ENCODE measurements at regions not wholly inside any gene's neighbourhood (a gene's known extent, or its start where the extent isn't known, plus 50 kb on each side); places are given as distances from the start of the nearest gene placed in this dataset.
"Not testable (repeated sequence)": the region's sequence is repeated elsewhere in the genome, so short reads cannot be mapped to it uniquely, and the experiment has no call there.

GRCh38 chr16:31581065-31581464 lies 53.4 kb downstream of the AHSP start:
- not testable (repeated sequence) for H3K27me3 ChIP-seq (ENCODE audit: control insufficient read depth, insufficient read depth, low read length, poor library complexity, severe bottlenecking); H3K4me3 ChIP-seq (ENCODE audit: insufficient read depth, low read depth, low read length); H3K36me3 ChIP-seq (ENCODE audit: control insufficient read depth, insufficient read depth, low read length); H3K27ac ChIP-seq (ENCODE audit: insufficient read depth, low read depth, low read length, poor library complexity, severe bottlenecking); H3K9me3 ChIP-seq (ENCODE audit: control insufficient read depth, low read length); H3K4me1 ChIP-seq (ENCODE audit: control insufficient read depth, insufficient read depth, low read length)
- 58 to 69% methylated on average over 2 of the region's 2 CpGs for WGBS, 2 experiments

GRCh38 chr16:31601737-31602384 lies 74.2 kb downstream of the AHSP start:
- 81 to 90% methylated on average over 9 of the region's 9 CpGs for WGBS, 2 experiments
- not testable (repeated sequence) for H3K9me3 ChIP-seq (ENCODE audit: control insufficient read depth, low read length); H3K4me3 ChIP-seq (ENCODE audit: insufficient read depth, low read depth, low read length); H3K27me3 ChIP-seq (ENCODE audit: control insufficient read depth, insufficient read depth, low read length, poor library complexity, severe bottlenecking); H3K4me1 ChIP-seq (ENCODE audit: control insufficient read depth, insufficient read depth, low read length); H3K27ac ChIP-seq (ENCODE audit: insufficient read depth, low read depth, low read length, poor library complexity, severe bottlenecking); H3K36me3 ChIP-seq (ENCODE audit: control insufficient read depth, insufficient read depth, low read length)

GRCh38 chr16:31618130-31618529 lies 90.4 kb downstream of the AHSP start:
- Histone ChIP-seq H3K36me3 (ENCODE audit: control insufficient read depth, insufficient read depth, low read length) (no peaks in the 10 kb centered on the region), H3K4me3 (ENCODE audit: insufficient read depth, low read depth, low read length) (no peak overlapping the region)

GRCh38 chr16:31636433-31636832 lies 108.7 kb downstream of the AHSP start:
- no peaks in the 10 kb centered on the region for H3K27me3 ChIP-seq (ENCODE audit: control insufficient read depth, insufficient read depth, low read length, poor library complexity, severe bottlenecking)
- 78 to 85% methylated on average over 7 of the region's 7 CpGs for WGBS, 2 experiments
- H3K4me3 ChIP-seq (ENCODE audit: insufficient read depth, low read depth, low read length), result no peak overlapping the region
- H3K4me1 ChIP-seq (ENCODE audit: control insufficient read depth, insufficient read depth, low read length), result no peaks in the 10 kb centered on the region
- H3K9me3 ChIP-seq (ENCODE audit: control insufficient read depth, low read length), result peaks cover 18% of the 10 kb centered on the region
- no peaks in the 10 kb centered on the region for H3K36me3 ChIP-seq (ENCODE audit: control insufficient read depth, insufficient read depth, low read length)
- no peak overlapping the region for H3K27ac ChIP-seq (ENCODE audit: insufficient read depth, low read depth, low read length, poor library complexity, severe bottlenecking)

More at GRCh38 chr16:31618130-31618529, 90.4 kb downstream of the AHSP start:
- Histone ChIP-seq H3K27ac (ENCODE audit: insufficient read depth, low read depth, low read length, poor library complexity, severe bottlenecking) (no peak overlapping the region), H3K27me3 (ENCODE audit: control insufficient read depth, insufficient read depth, low read length, poor library complexity, severe bottlenecking) (no peaks in the 10 kb centered on the region), H3K4me1 (ENCODE audit: control insufficient read depth, insufficient read depth, low read length) (no peaks in the 10 kb centered on the region), H3K9me3 (ENCODE audit: control insufficient read depth, low read length) (peaks cover 5% of the 10 kb centered on the region)

- Histone ChIP-seq H3K4me3 (ENCODE audit: insufficient read depth, low read depth, low read length) (no peak overlapping the region), H3K4me1 (ENCODE audit: control insufficient read depth, insufficient read depth, low read length) (no peaks in the 10 kb centered on the region), H3K27ac (ENCODE audit: insufficient read depth, low read depth, low read length, poor library complexity, severe bottlenecking) (no peak overlapping the region), H3K9me3 (ENCODE audit: control insufficient read depth, low read length) (peaks cover 24% of the 10 kb centered on the region), H3K27me3 (ENCODE audit: control insufficient read depth, insufficient read depth, low read length, poor library complexity, severe bottlenecking) (no peaks in the 10 kb centered on the region), H3K36me3 (ENCODE audit: control insufficient read depth, insufficient read depth, low read length) (no peaks in the 10 kb centered on the region)
- 69 to 81% methylated on average over 3 to 4 of the region's 4 CpGs for WGBS, 2 experiments
Measured at GRCh38 chr16:31641279-31641678, 113.6 kb downstream of the AHSP start.

- not testable (repeated sequence) for H3K27ac ChIP-seq (ENCODE audit: insufficient read depth, low read depth, low read length, poor library complexity, severe bottlenecking); H3K4me3 ChIP-seq (ENCODE audit: insufficient read depth, low read depth, low read length); H3K27me3 ChIP-seq (ENCODE audit: control insufficient read depth, insufficient read depth, low read length, poor library complexity, severe bottlenecking); H3K4me1 ChIP-seq (ENCODE audit: control insufficient read depth, insufficient read depth, low read length); H3K36me3 ChIP-seq (ENCODE audit: control insufficient read depth, insufficient read depth, low read length); H3K9me3 ChIP-seq (ENCODE audit: control insufficient read depth, low read length)
- 69 to 85% methylated on average over 4 of the region's 4 CpGs for WGBS, 2 experiments
Measured at GRCh38 chr16:31655674-31656073, 128.0 kb downstream of the AHSP start.

GRCh38 chr16:31664683-31665482 lies 137.2 kb downstream of the AHSP start:
- 49 to 55% methylated on average over 3 of the region's 3 CpGs for WGBS, 2 experiments
- Histone ChIP-seq H3K27ac (ENCODE audit: insufficient read depth, low read depth, low read length, poor library complexity, severe bottlenecking) (no peak overlapping the region), H3K9me3 (ENCODE audit: control insufficient read depth, low read length) (peaks cover 4% of the 10 kb centered on the region), H3K36me3 (ENCODE audit: control insufficient read depth, insufficient read depth, low read length) (no peaks in the 10 kb centered on the region), H3K27me3 (ENCODE audit: control insufficient read depth, insufficient read depth, low read length, poor library complexity, severe bottlenecking) (no peaks in the 10 kb centered on the region), H3K4me3 (ENCODE audit: insufficient read depth, low read depth, low read length) (no peak overlapping the region), H3K4me1 (ENCODE audit: control insufficient read depth, insufficient read depth, low read length) (no peaks in the 10 kb centered on the region)

- Histone ChIP-seq H3K4me3 (ENCODE audit: insufficient read depth, low read depth, low read length) (no peak overlapping the region), H3K4me1 (ENCODE audit: control insufficient read depth, insufficient read depth, low read length) (no peaks in the 10 kb centered on the region)
- WGBS, 2 experiments, result 86% methylated on average over 1 of the region's 1 CpG; no CpG with 5 or more reads in 1 of the 2 experiments
Measured at GRCh38 chr16:31674686-31675085, 147.0 kb downstream of the AHSP start.

GRCh38 chr16:31676731-31677130 lies 149.0 kb downstream of the AHSP start:
- no peaks in the 10 kb centered on the region for H3K4me1 ChIP-seq (ENCODE audit: control insufficient read depth, insufficient read depth, low read length)
- H3K4me3 ChIP-seq (ENCODE audit: insufficient read depth, low read depth, low read length), result no peak overlapping the region
- no peaks in the 10 kb centered on the region for H3K27me3 ChIP-seq (ENCODE audit: control insufficient read depth, insufficient read depth, low read length, poor library complexity, severe bottlenecking)
- H3K36me3 ChIP-seq (ENCODE audit: control insufficient read depth, insufficient read depth, low read length), result no peaks in the 10 kb centered on the region
- no peak overlapping the region for H3K27ac ChIP-seq (ENCODE audit: insufficient read depth, low read depth, low read length, poor library complexity, severe bottlenecking)
- H3K9me3 ChIP-seq (ENCODE audit: control insufficient read depth, low read length), result peaks cover 2% of the 10 kb centered on the region

More at GRCh38 chr16:31674686-31675085, 147.0 kb downstream of the AHSP start:
- Histone ChIP-seq H3K9me3 (ENCODE audit: control insufficient read depth, low read length) (peaks cover 2% of the 10 kb centered on the region), H3K27me3 (ENCODE audit: control insufficient read depth, insufficient read depth, low read length, poor library complexity, severe bottlenecking) (no peaks in the 10 kb centered on the region), H3K36me3 (ENCODE audit: control insufficient read depth, insufficient read depth, low read length) (no peaks in the 10 kb centered on the region), H3K27ac (ENCODE audit: insufficient read depth, low read depth, low read length, poor library complexity, severe bottlenecking) (no peak overlapping the region)

GRCh38 chr16:31678649-31679325 lies 151.1 kb downstream of the AHSP start:
- no peaks in the 10 kb centered on the region for H3K27me3 ChIP-seq (ENCODE audit: control insufficient read depth, insufficient read depth, low read length, poor library complexity, severe bottlenecking)
- H3K9me3 ChIP-seq (ENCODE audit: control insufficient read depth, low read length), result peaks cover 2% of the 10 kb centered on the region
- no peaks in the 10 kb centered on the region for H3K4me1 ChIP-seq (ENCODE audit: control insufficient read depth, insufficient read depth, low read length)
- 85 to 88% methylated on average over 7 of the region's 7 CpGs for WGBS, 2 experiments
- no peak overlapping the region for H3K27ac ChIP-seq (ENCODE audit: insufficient read depth, low read depth, low read length, poor library complexity, severe bottlenecking)
- H3K36me3 ChIP-seq (ENCODE audit: control insufficient read depth, insufficient read depth, low read length), result no peaks in the 10 kb centered on the region
- no peak overlapping the region for H3K4me3 ChIP-seq (ENCODE audit: insufficient read depth, low read depth, low read length)
